SK-N-SH treated with all-trans-retinoic acid at 6 μM for 48 hours (cell line): ENCODE measurements at regions not wholly inside any gene's neighbourhood (a gene's known extent, or its start where the extent isn't known, plus 50 kb on each side); places are given as distances from the start of the nearest gene placed in this dataset.

ENCODE experiments used
- ARNTL ChIP-seq: fragments of 450-650 bp; formaldehyde crosslinking; IDR thresholded peaks from 2 replicates; pipeline ENCODE4 v1.5.0; 2020; ENCODE audit warnings: low read depth, mild to moderate bottlenecking, moderate library complexity, borderline replicate concordance
- PATZ1 ChIP-seq: fragments of 250-450 bp; sonication (Bioruptor Pico); IDR thresholded peaks from 2 replicates; pipeline ENCODE4 v1.8.0; 2020; ENCODE audit warnings: mild to moderate bottlenecking, moderate library complexity, borderline replicate concordance

GRCh38 chr6:19945843-19946358 is 108.7 kb downstream of the ID4 start:
- TF ChIP-seq PATZ1 (CRISPR knock-in tag) (no peak), ARNTL (CRISPR knock-in tag) (no peak)
